Psoas muscle (tissue), 7 donors: ENCODE measurements at regions not wholly inside any gene's neighbourhood (a gene's known extent, or its start where the extent isn't known, plus 50 kb on each side); places are given as distances from the start of the nearest gene placed in this dataset.
A peak's percentile ranks its signal among the peaks of the same experiment; 100 is the strongest.

ENCODE experiments used
- ATAC-seq, 4 donors: fragments of 200-7000 bp; cut with Tn5 transposase; one replicate each; pipeline ENCODE4 v1.9.1; 2020; ENCODE audit warnings: moderate library complexity in 3 of 4, mild to moderate bottlenecking in 2 of 4
- DNase-seq, 2 donors: peaks; one replicate each; pipeline ENCODE4 v3.0.0-alpha.2; 2020
- H3K27ac ChIP-seq: fragments of 200-600 bp; one replicate; pipeline ENCODE4 v1.8.0; 2022
- H3K27me3 ChIP-seq, 3 donors: fragments of 200-600 bp in 1 of 3; one replicate each; pipeline versions ENCODE4 v1.6.1 to v1.8.0; 2013 to 2022; ENCODE audit warnings: low read length in 2 of 3, mild to moderate bottlenecking in 2 of 3, moderate library complexity in 1 of 3; ENCODE audit not compliant: insufficient read depth in 3 of 3
- H3K36me3 ChIP-seq, 2 donors: fragments of 200-600 bp in 1 of 2; one replicate each; pipeline versions ENCODE4 v1.6.1 to v1.8.0; 2013 to 2022; ENCODE audit warnings: low read depth in 1 of 2, mild to moderate bottlenecking in 1 of 2, moderate library complexity in 1 of 2; ENCODE audit not compliant: insufficient read depth in 1 of 2
- H3K4me1 ChIP-seq: fragments of 200-600 bp; one replicate; pipeline ENCODE4 v1.8.0; 2022
- H3K4me3 ChIP-seq: fragments of 200-600 bp; one replicate; pipeline ENCODE4 v1.8.0; 2022; ENCODE audit warnings: mild to moderate bottlenecking
- H3K9me3 ChIP-seq: fragments of 200-600 bp; one replicate; pipeline ENCODE4 v1.8.0; 2022
- CTCF ChIP-seq: fragments of 200-600 bp; IDR thresholded peaks from one replicate; pipeline ENCODE4 v1.8.0; 2022; ENCODE audit warnings: antibody characterized with exemption
- WGBS, 3 donors: extraction: QIAGEN DNeasy Blood & Tissue Kit; methylation state at CpG; one replicate each; pipeline versions ENCODE4 v1.1.6 to v1.1.7; 2013; 5-methylcytosine and 5-hydroxymethylcytosine counted together
- intact Hi-C, 2 donors: fragments of 100-400 bp; cut with DNase I; formaldehyde crosslinking; loops; one replicate each; pipeline versions ENCODE4 v1.11.0 to v1.14.2; 2022
- donor health status: healthy with polysubstance abuse.
- donor health status: DM: no; HTN: no; CAD: no; lungs with moderate emphysema.
- donor health status: Bipolar disorder and iron deficiency.
- donor health status: healthy.
- donor health status: DM: yes; HTN: yes; CAD: no.
- donor health status: DM: no; HTN: no; CAD: no.
- donor health status: DM: yes; HTN: yes; CAD: no.

- H3K4me1 ChIP-seq: peaks cover 16% of the 10 kb centered on the region
- no peak overlapping the region for H3K27ac ChIP-seq
- H3K27me3 ChIP-seq: no peaks in the 10 kb centered on the region
These were observed 136.6 kb upstream of the SPRY1 start for GRCh38 chr4:123259676-123260646.

DNA sequence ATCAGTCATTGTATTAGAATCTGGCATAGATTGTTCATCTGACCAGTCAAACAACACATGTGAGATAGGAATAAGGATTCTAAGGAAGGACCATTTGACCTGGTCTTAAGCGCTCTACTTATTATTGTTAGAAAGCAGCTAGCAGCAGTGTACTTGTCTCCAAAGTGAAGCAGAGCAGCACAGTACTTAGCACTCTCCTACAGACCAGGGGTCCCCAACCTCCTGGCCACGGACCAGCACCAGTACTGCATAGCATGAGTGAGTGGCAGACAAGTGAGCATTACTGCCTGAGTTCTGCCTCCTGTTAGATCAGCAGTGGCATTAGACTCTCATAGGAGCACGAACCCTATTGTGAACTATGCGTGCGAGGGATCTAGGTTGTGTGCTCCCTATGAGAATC, 135.9 kb upstream of the SPRY1 start:
- Histone ChIP-seq H3K27ac (no peak overlapping the region), H3K36me3 (no peaks in the 10 kb centered on the region), H3K4me1 (peaks cover 16% of the 10 kb centered on the region), H3K4me3 (no peak overlapping the region), H3K27me3 (no peaks in the 10 kb centered on the region), H3K9me3 (no peaks in the 10 kb centered on the region)
- WGBS, 3 donors: 95 to 98% (median 96%) methylated on average over 5 of the region's 5 CpGs
- intact Hi-C loops: no loop called here
- peak in 1 of 4 donors; percentile 31 for ATAC-seq
- no peak for DNase-seq
- no peak for TF ChIP-seq CTCF

More at GRCh38 chr4:123259676-123260646, 136.6 kb upstream of the SPRY1 start:
- no peak for TF ChIP-seq CTCF
- Histone ChIP-seq H3K4me3 (no peak overlapping the region), H3K36me3 (no peaks in the 10 kb centered on the region), H3K9me3 (no peaks in the 10 kb centered on the region)
- intact Hi-C loops: no loop called here
- DNase-seq: no peak
- ATAC-seq: peak in 3 of 4 donors; percentile 57 to 87 (median 63)
- 18 to 38% (median 19%) methylated on average over 2 of the region's 2 CpGs for WGBS, 3 donors

DNA sequence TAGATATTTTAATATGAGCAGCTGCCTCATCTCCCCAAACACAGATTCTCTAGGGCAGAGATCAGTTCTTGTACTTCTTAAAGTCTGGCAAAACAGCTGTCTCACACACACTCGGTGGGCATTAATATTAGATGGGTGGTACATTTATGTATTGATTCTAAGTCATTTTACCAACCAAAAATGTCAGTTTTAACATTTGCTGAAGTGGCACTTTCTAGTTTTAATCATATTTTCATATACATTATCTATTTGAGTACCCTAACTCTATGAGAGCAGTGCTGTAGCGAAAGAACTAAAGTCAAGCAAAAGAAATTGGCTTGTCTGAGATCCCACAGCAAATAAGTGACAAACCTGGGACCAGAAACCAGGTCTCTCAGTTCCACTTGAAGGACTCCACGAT, 134.5 kb upstream of the SPRY1 start:
- H3K27me3 ChIP-seq: no peaks in the 10 kb centered on the region
- no peaks in the 10 kb centered on the region for H3K9me3 ChIP-seq
- no peak overlapping the region for H3K4me3 ChIP-seq
- H3K36me3 ChIP-seq: no peaks in the 10 kb centered on the region
- DNase-seq: no peak
- H3K4me1 ChIP-seq: peaks cover 16% of the 10 kb centered on the region
- ATAC-seq: no peak
- WGBS, 3 donors: 84 to 92% (median 90%) methylated on average over 3 of the region's 3 CpGs
- intact Hi-C loops: no loop called here
- no peak overlapping the region for H3K27ac ChIP-seq
- TF ChIP-seq CTCF: no peak

- whole genome bisulfite sequencing, 3 donors: 71 to 100% (median 89%) methylated on average over 1 of the region's 1 CpG
- Histone ChIP-seq H3K36me3 (no peaks in the 10 kb centered on the region), H3K9me3 (no peaks in the 10 kb centered on the region), H3K27ac (no peak overlapping the region), H3K4me3 (no peak overlapping the region), H3K4me1 (peaks cover 3% of the 10 kb centered on the region), H3K27me3 (no peaks in the 10 kb centered on the region)
- TF ChIP-seq CTCF: no peak
- DNase-seq (no peak), ATAC-seq (no peak)
- intact Hi-C loops: no loop called here
These were observed 131.2 kb upstream of the SPRY1 start for GRCh38 chr4:123265443-123265842.
